ENCODE measurements at regions not wholly inside any gene's neighbourhood (a gene's known extent, or its start where the extent isn't known, plus 50 kb on each side); places are given as distances from the start of the nearest gene placed in this dataset.

DNA sequence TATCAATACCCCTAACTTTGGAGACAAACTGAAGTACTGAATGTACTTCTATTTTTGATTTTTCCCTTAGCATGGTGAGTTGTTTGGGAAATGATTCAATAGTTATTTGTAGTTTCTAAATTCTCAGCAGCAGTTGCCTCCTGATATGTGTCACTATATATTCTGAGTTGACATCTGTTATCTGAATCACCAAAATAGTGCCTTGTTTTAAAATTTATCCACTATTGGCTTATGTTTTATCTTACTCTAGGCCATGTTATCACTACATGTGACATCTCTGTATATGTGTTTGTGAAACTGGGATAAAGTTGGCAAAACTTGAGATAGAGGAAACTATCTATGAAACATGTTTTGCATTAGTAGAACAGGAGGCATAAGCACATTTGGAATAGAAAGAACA lies 317.6 kb downstream of the TLE4 start:
- no peak overlapping the region for H3K27ac ChIP-seq (ENCODE audit: low read depth, low read length)
- H3K23me2 ChIP-seq (ENCODE audit: low read depth, low read length) = no peaks in the 10 kb centered on the region
- H3K9ac ChIP-seq (replicated peaks in 1 of 4; ENCODE audit: extremely low read depth in 1 of 4, low read depth in 3 of 4, low read length in 3 of 4) = no peak overlapping the region
- no peaks in the 10 kb centered on the region for H3K27me3 ChIP-seq (replicated peaks in 1 of 4; ENCODE audit: control insufficient read depth in 3 of 4, extremely low read depth in 1 of 4, insufficient read depth in 3 of 4, low read length in 3 of 4)
- no peak overlapping the region for H3K14ac ChIP-seq (ENCODE audit: insufficient read length)
- no peak overlapping the region for H4K91ac ChIP-seq (replicated peaks; ENCODE audit: insufficient read length, low read length)
- no peak overlapping the region for H2BK15ac ChIP-seq (ENCODE audit: low read length)
- no peak overlapping the region for H3K4me2 ChIP-seq (ENCODE audit: insufficient read depth in 1 of 2, low read depth in 2 of 2, low read length in 2 of 2)
- no peaks in the 10 kb centered on the region for H4K20me1 ChIP-seq (replicated peaks in 1 of 2; ENCODE audit: control insufficient read depth in 1 of 2, insufficient read depth in 2 of 2, low read length in 2 of 2)
- no peaks in the 10 kb centered on the region for H3K79me2 ChIP-seq (ENCODE audit: control insufficient read depth in 1 of 2, insufficient read depth in 2 of 2, low read length in 2 of 2)
- TF ChIP-seq TAF7 (optimal IDR thresholded peaks at IDR 0.05; ENCODE audit: borderline replicate concordance, low read depth, low read length) (no peak), JUND (IDR thresholded peaks at IDR 0.05; ENCODE audit: low read length) (no peak), BRCA1 (IDR thresholded peaks at IDR 0.05; ENCODE audit: low read depth, low read length) (no peak), POU5F1 (IDR thresholded peaks at IDR 0.05; ENCODE audit: low read depth, low read length) (no peak), POLR2AphosphoS5 (IDR thresholded peaks at IDR 0.05; ENCODE audit: low read depth, low read length) (no peak), NRF1 (IDR thresholded peaks at IDR 0.05; ENCODE audit: low read depth, low read length) (no peak), HDAC2 (IDR thresholded peaks at IDR 0.05; ENCODE audit: borderline replicate concordance in 1 of 2, low read depth in 2 of 2, low read length in 2 of 2) (no peak)
- no peak overlapping the region for H3K18ac ChIP-seq (ENCODE audit: extremely low read depth, low read length)
- no peak overlapping the region for H3K4ac ChIP-seq (replicated peaks; ENCODE audit: insufficient read length, low read depth, low read length)
- H3K23ac ChIP-seq (ENCODE audit: insufficient read length) = no peak overlapping the region
- POLR2A ChIA-PET (ENCODE audit: partially characterized antibody) = no interaction called here
- H3K79me1 ChIP-seq (ENCODE audit: low read depth, low read length) = no peaks in the 10 kb centered on the region
- no peak overlapping the region for H2AK5ac ChIP-seq (ENCODE audit: low read depth, low read length)
- H3K36me3 ChIP-seq (ENCODE audit: control insufficient read depth in 2 of 4, insufficient read depth in 4 of 4, low read length in 3 of 4) = no peaks in the 10 kb centered on the region
- FAIRE-seq (no peak), DNase-seq (ENCODE audit: low read depth in 1 of 2, low spot score in 2 of 2) (no peak)
- no peak overlapping the region for H2BK5ac ChIP-seq (ENCODE audit: low read depth, low read length)
- no peak overlapping the region for H2BK120ac ChIP-seq (replicated peaks; ENCODE audit: low read depth, low read length)
- H4K8ac ChIP-seq (ENCODE audit: extremely low read depth, insufficient read depth, low read length) = no peak overlapping the region
- no peak overlapping the region for H3K56ac ChIP-seq (replicated peaks; ENCODE audit: insufficient read length, low read depth, low read length)
- H3K4me3 ChIP-seq (ENCODE audit: extremely low read depth in 1 of 4, insufficient read depth in 2 of 4, low read depth in 3 of 4, low read length in 4 of 4) = no peak overlapping the region
- no peak overlapping the region for H4K5ac ChIP-seq (ENCODE audit: insufficient read length, low read depth, low read length)
- H2BK20ac ChIP-seq (ENCODE audit: low read length) = no peak overlapping the region
- H2BK12ac ChIP-seq (ENCODE audit: low read depth, low read length) = no peak overlapping the region
- CTCF ChIA-PET (ENCODE audit: partially characterized antibody) = no interaction called here
- no peaks in the 10 kb centered on the region for H3K9me3 ChIP-seq (ENCODE audit: insufficient read depth in 2 of 2, low read depth in 1 of 2, low read length in 1 of 2)
- no peaks in the 10 kb centered on the region for H3K4me1 ChIP-seq (replicated peaks in 1 of 4; ENCODE audit: control insufficient read depth in 3 of 4, insufficient read depth in 4 of 4, low read length in 3 of 4)
- no peak overlapping the region for H2AFZ ChIP-seq (ENCODE audit: low read length)
